ENCODE measurements at regions not wholly inside any gene's neighbourhood (a gene's known extent, or its start where the extent isn't known, plus 50 kb on each side); places are given as distances from the start of the nearest gene placed in this dataset.

DNA sequence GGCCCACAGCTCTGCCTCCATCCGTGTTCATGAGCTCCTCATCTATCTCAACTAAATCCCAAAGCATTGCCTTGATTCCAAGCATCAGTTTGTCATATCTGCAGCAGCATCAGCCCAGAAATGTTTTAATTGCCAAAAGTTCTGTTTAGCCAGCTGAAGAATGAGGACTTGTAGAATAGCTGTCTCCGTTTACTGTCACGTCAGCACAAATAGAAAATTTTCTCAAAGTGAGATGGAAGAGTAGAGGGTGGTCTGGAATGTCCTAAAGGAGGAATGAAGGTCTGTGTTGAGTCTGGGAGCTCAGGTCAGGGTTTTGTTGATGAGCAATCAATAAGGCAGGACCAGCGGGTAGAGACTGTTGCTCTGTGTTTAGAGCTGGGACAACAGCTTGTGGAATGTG, 134.9 kb upstream of the ISX start:
- TF ChIP-seq, protein P1, sequence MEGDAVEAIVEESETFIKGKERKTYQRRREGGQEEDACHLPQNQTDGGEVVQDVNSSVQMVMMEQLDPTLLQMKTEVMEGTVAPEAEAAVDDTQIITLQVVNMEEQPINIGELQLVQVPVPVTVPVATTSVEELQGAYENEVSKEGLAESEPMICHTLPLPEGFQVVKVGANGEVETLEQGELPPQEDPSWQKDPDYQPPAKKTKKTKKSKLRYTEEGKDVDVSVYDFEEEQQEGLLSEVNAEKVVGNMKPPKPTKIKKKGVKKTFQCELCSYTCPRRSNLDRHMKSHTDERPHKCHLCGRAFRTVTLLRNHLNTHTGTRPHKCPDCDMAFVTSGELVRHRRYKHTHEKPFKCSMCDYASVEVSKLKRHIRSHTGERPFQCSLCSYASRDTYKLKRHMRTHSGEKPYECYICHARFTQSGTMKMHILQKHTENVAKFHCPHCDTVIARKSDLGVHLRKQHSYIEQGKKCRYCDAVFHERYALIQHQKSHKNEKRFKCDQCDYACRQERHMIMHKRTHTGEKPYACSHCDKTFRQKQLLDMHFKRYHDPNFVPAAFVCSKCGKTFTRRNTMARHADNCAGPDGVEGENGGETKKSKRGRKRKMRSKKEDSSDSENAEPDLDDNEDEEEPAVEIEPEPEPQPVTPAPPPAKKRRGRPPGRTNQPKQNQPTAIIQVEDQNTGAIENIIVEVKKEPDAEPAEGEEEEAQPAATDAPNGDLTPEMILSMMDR (IDR thresholded peaks at IDR 0.05) = no peak
- DNase-seq (ENCODE audit: low spot score) = no peak
- H3K27ac ChIP-seq = no peak overlapping the region
- no peak overlapping the region for H3K4me3 ChIP-seq

DNA sequence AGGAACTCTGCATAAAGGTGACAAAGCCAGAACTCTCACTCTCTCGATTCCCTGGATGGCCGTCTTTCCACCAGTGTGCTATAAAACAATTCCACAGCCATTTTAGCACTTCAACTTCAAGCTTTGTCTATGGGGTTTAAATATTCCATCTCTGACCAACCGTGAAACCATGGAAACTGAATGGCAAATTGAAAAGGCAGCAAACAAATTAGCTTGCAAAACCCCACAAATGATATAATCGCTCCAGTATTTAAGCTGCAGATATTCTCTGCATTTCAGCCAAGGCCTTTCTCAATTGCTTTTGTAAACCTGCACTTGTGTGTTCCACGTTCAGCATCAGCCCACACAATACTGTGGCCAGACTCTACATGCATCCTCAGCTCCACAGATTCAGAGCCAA, 131.7 kb upstream of the ISX start:
- DNase-seq (ENCODE audit: low spot score) = no peak
- TF ChIP-seq, protein P1 (IDR thresholded peaks at IDR 0.05) = no peak
- no peak overlapping the region for H3K4me3 ChIP-seq
- H3K27ac ChIP-seq = no peak overlapping the region

DNA sequence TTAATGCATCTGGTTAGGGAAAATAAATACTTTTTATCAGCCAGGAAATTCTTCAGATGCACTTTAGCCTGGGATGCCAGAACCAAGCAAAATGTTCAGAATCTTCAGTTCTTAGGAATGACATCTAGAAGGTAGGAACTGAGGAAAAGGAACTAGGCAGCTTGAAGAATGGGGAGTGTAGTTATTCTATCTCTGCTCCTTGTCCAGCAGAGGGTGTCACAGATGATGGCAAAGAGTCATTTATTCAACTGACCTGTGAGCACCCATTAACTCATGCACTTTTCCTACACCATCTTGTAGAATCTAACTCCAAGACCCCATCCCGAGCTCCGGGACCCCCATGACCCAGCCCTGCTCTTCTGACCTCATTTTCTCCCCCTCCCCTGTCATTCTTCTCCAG, 122.1 kb upstream of the ISX start:
- H3K27ac ChIP-seq = no peak overlapping the region
- TF ChIP-seq, protein P1 (IDR thresholded peaks at IDR 0.05) = no peak
- no peak for DNase-seq (ENCODE audit: low spot score)

DNA sequence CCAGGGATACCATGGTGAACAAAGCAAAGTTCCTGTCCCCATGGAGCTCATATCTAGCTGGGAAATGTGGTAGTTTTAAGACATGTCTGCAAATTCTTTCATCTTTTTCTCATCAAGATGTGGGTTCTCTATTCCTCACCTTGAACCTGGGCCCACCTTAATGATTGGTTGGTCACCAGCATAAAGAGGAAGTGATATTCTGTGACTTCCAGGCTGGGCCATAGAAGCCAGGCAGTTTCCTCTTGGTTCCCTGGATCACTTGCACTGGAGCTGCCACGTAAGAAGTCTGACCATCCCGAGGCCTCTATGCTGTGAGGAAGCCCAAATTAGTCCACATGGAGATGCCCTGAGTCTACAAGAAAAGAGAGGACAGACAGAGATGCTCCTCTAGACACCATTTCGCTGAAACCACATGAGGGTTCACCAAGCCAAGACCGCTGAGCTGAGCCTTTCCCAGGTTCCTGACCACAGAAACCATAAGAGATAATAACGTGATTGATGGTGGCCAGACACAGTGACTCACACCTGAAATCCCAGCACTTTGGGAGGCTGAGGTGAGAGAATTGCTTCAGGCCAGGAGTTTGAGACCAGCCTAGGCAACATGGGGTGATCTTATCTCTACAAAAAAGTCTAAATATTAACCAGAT, 119.5 kb upstream of the ISX start:
- no peak for DNase-seq (ENCODE audit: low spot score)
- TF ChIP-seq, protein P1 (IDR thresholded peaks at IDR 0.05) = no peak
- Histone ChIP-seq H3K4me3 (no peak overlapping the region), H3K27ac (no peak overlapping the region)

More for the DNA sequence above, 122.1 kb upstream of the ISX start:
- H3K4me3 ChIP-seq = no peak overlapping the region

DNA sequence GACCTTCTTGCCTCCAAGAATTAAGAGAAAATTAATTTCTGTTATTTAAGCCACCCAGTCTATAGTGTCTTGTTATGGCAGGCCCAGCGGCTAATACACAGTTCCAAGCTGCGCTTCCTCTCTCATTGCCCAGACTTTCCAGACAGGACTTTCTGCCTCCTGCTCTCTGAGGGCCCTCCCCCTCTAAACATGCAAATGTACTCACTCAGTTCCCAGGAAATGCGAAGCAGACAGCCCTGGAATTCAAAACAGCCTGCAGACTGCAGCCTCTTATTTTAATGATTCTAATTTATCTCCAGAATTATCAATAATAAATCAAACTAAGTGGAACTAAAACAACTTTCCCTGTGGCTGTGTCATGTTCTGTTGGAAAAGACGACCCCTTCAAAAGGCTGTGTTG, 115.5 kb upstream of the ISX start:
- no peak for DNase-seq (ENCODE audit: low spot score)
- no peak overlapping the region for H3K27ac ChIP-seq
- H3K4me3 ChIP-seq = no peak overlapping the region
- TF ChIP-seq, protein P1 (IDR thresholded peaks at IDR 0.05) = no peak

DNA sequence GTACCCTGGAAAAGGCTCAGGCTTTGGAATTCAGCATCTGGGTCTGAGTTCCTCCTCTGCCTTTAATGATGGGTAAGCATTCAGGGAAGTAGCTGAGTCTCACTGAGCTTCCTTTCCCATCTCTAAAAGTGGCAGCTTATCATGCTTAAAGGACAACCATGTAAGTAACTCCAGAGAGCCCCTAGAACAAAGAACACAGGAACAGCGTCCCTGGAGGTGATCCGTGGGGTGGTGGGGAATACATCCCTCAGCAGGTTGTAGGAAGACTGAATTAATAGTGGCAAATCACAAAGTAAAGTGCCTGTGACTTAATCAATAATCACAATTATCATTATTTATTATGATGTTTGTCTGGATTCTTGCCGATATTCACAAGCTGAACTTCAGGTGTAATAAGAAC, 114.7 kb upstream of the ISX start:
- Histone ChIP-seq H3K27ac (no peak overlapping the region), H3K4me3 (no peak overlapping the region)
- DNase-seq (ENCODE audit: low spot score) = no peak
- TF ChIP-seq, protein P1 (IDR thresholded peaks at IDR 0.05) = no peak

DNA sequence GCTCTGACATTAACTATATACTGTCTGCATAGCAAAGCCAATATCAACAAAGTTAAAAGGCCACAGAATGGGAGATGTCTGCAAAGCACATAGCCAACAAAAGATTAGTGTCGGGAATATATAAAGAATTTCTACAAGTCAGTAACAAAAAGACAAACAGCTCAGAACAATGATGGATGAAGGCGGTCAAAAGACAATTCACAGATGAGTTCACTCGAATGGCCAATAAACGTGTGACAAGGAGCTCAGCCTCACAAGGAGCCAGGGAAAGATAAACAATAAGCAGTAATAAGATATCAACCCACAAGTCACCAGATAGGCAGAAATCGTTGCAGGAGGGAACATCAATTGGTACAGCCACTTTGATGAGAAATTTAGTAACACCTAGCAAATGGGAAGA, 106.0 kb upstream of the ISX start:
- H3K27ac ChIP-seq = no peak overlapping the region
- no peak overlapping the region for H3K4me3 ChIP-seq
- DNase-seq (ENCODE audit: low spot score) = no peak
- TF ChIP-seq, protein P1 (IDR thresholded peaks at IDR 0.05) = no peak
